ENCODE measurements at regions not wholly inside any gene's neighbourhood (a gene's known extent, or its start where the extent isn't known, plus 50 kb on each side); places are given as distances from the start of the nearest gene placed in this dataset.

GRCh38 chr3:117136003-117136402 lies 426.4 kb downstream of the TUSC7 start:
- TF ChIP-seq, protein P1, sequence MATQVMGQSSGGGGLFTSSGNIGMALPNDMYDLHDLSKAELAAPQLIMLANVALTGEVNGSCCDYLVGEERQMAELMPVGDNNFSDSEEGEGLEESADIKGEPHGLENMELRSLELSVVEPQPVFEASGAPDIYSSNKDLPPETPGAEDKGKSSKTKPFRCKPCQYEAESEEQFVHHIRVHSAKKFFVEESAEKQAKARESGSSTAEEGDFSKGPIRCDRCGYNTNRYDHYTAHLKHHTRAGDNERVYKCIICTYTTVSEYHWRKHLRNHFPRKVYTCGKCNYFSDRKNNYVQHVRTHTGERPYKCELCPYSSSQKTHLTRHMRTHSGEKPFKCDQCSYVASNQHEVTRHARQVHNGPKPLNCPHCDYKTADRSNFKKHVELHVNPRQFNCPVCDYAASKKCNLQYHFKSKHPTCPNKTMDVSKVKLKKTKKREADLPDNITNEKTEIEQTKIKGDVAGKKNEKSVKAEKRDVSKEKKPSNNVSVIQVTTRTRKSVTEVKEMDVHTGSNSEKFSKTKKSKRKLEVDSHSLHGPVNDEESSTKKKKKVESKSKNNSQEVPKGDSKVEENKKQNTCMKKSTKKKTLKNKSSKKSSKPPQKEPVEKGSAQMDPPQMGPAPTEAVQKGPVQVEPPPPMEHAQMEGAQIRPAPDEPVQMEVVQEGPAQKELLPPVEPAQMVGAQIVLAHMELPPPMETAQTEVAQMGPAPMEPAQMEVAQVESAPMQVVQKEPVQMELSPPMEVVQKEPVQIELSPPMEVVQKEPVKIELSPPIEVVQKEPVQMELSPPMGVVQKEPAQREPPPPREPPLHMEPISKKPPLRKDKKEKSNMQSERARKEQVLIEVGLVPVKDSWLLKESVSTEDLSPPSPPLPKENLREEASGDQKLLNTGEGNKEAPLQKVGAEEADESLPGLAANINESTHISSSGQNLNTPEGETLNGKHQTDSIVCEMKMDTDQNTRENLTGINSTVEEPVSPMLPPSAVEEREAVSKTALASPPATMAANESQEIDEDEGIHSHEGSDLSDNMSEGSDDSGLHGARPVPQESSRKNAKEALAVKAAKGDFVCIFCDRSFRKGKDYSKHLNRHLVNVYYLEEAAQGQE (IDR thresholded peaks at IDR 0.05; ENCODE audit: insufficient read depth in 1 of 2, low read depth in 2 of 2, low read length in 2 of 2) = no peak
- no peak for TF ChIP-seq FOXP2 (optimal IDR thresholded peaks at IDR 0.05; ENCODE audit: borderline replicate concordance, extremely low read depth, extremely low read length, insufficient read depth)
- TF ChIP-seq POLR2AphosphoS5 (IDR thresholded peaks at IDR 0.05; ENCODE audit: low read depth, low read length) = no peak
- no peak for TF ChIP-seq TAF1 (IDR thresholded peaks at IDR 0.05; ENCODE audit: borderline replicate concordance, insufficient read depth, low read length)
- TF ChIP-seq SIN3A (IDR thresholded peaks at IDR 0.05; ENCODE audit: borderline replicate concordance, insufficient read depth, low read length) = no peak

DNA sequence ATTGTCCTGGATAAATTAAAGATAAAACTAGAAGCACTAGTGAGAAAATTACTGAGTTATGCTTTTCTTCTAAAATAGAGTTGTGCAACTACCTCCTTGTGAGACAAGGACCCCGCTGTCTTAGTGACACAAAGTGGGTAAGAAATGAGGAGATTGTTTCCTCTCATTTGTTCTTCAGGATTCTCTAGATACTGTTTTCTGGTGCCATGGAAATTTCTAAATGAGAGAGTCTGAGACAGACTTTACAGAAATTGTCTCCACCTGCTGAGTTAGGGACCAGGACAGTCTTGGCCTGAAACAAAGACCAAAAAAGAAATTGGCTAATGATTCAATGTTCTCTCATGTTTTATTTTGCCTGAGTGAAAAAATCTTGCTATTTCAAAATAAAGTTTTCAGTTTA lies 427.5 kb downstream of the TUSC7 start:
- TF ChIP-seq, protein P1 (IDR thresholded peaks at IDR 0.05; ENCODE audit: insufficient read depth in 1 of 2, low read depth in 2 of 2, low read length in 2 of 2) = no peak
- no peak for TF ChIP-seq FOXP2 (optimal IDR thresholded peaks at IDR 0.05; ENCODE audit: borderline replicate concordance, extremely low read depth, extremely low read length, insufficient read depth)
- no peak for TF ChIP-seq TAF1 (IDR thresholded peaks at IDR 0.05; ENCODE audit: borderline replicate concordance, insufficient read depth, low read length)
- no peak for TF ChIP-seq POLR2AphosphoS5 (IDR thresholded peaks at IDR 0.05; ENCODE audit: low read depth, low read length)
- TF ChIP-seq SIN3A (IDR thresholded peaks at IDR 0.05; ENCODE audit: borderline replicate concordance, insufficient read depth, low read length) = no peak

DNA sequence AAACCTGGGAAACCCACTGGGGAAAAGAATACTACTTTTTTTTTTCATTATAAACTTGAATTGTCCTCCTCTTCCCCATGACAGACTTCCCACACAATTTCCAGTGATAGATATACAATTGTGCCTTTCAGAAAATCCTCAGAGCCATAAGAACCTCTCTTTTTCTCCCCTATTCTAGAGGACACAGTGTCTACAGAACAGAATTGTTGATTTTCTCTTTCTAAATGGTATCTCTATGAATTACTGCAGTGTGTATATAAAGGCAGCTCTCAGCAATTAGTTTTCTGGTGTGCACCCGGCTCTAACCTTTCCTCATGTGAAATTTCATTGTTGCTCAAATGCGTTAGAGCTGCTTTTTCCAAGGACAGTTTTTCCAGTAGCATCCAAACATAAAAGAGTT lies 430.1 kb downstream of the TUSC7 start:
- TF ChIP-seq SIN3A (IDR thresholded peaks at IDR 0.05; ENCODE audit: borderline replicate concordance, insufficient read depth, low read length) = no peak
- no peak for TF ChIP-seq FOXP2 (optimal IDR thresholded peaks at IDR 0.05; ENCODE audit: borderline replicate concordance, extremely low read depth, extremely low read length, insufficient read depth)
- no peak for TF ChIP-seq POLR2AphosphoS5 (IDR thresholded peaks at IDR 0.05; ENCODE audit: low read depth, low read length)
- TF ChIP-seq, protein P1 (IDR thresholded peaks at IDR 0.05; ENCODE audit: insufficient read depth in 1 of 2, low read depth in 2 of 2, low read length in 2 of 2) = no peak
- no peak for TF ChIP-seq TAF1 (IDR thresholded peaks at IDR 0.05; ENCODE audit: borderline replicate concordance, insufficient read depth, low read length)

GRCh38 chr3:117141812-117142211 lies 432.2 kb downstream of the TUSC7 start:
- no peak for TF ChIP-seq TAF1 (IDR thresholded peaks at IDR 0.05; ENCODE audit: borderline replicate concordance, insufficient read depth, low read length)
- no peak for TF ChIP-seq SIN3A (IDR thresholded peaks at IDR 0.05; ENCODE audit: borderline replicate concordance, insufficient read depth, low read length)
- TF ChIP-seq, protein P1 (IDR thresholded peaks at IDR 0.05; ENCODE audit: insufficient read depth in 1 of 2, low read depth in 2 of 2, low read length in 2 of 2) = no peak
- no peak for TF ChIP-seq POLR2AphosphoS5 (IDR thresholded peaks at IDR 0.05; ENCODE audit: low read depth, low read length)
- no peak for TF ChIP-seq FOXP2 (optimal IDR thresholded peaks at IDR 0.05; ENCODE audit: borderline replicate concordance, extremely low read depth, extremely low read length, insufficient read depth)

DNA sequence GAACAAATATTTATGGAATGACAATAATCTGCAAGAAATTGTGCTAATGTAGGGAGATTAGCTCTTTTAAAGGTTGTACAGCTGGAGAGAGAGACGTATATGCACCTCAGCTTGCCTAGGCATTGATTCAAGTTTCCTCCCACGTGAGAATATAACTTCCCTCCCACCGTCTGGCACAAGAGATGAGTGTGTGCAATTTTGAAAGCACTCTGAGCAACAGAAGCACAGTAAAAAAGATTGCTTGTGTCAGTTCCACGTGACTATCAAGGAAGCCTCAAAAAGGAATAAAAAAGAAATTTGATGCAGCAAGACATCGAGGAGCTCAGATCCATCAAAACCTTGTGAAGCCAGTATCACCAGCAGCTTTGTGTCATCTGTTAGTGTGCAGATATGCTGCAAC lies 435.3 kb downstream of the TUSC7 start:
- TF ChIP-seq SIN3A (IDR thresholded peaks at IDR 0.05; ENCODE audit: borderline replicate concordance, insufficient read depth, low read length) (no peak), TAF1 (IDR thresholded peaks at IDR 0.05; ENCODE audit: borderline replicate concordance, insufficient read depth, low read length) (no peak), POLR2AphosphoS5 (IDR thresholded peaks at IDR 0.05; ENCODE audit: low read depth, low read length) (no peak)
- TF ChIP-seq, protein P1 (IDR thresholded peaks at IDR 0.05; ENCODE audit: insufficient read depth in 1 of 2, low read depth in 2 of 2, low read length in 2 of 2) = no peak

All from PFSK-1 (cell line).